KMS-11 (cell line): ENCODE measurements at regions not wholly inside any gene's neighbourhood (a gene's known extent, or its start where the extent isn't known, plus 50 kb on each side); places are given as distances from the start of the nearest gene placed in this dataset.

Source experiments
- H2AFZ ChIP-seq: fragments of 200-600 bp; sonication (generic); 2 replicates; pipeline ENCODE4 v1.6.1; 2016; ENCODE audit warnings: antibody characterized with exemption, mixed run types, low read depth
- H3K27ac ChIP-seq: fragments of 200-600 bp; sonication (generic); 2 replicates; pipeline ENCODE4 v1.6.1; 2016; ENCODE audit warnings: mild to moderate bottlenecking, mixed run types
- H3K27me3 ChIP-seq: fragments of 200-600 bp; sonication (generic); 2 replicates; pipeline ENCODE4 v1.6.1; 2017; ENCODE audit warnings: mild to moderate bottlenecking, low read depth, mixed run types, moderate library complexity; ENCODE audit not compliant: insufficient read depth
- H3K36me3 ChIP-seq: fragments of 200-600 bp; sonication (generic); 2 replicates; pipeline ENCODE4 v1.6.1; 2017; ENCODE audit warnings: mild to moderate bottlenecking, mixed run types; ENCODE audit not compliant: insufficient read depth
- H3K4me1 ChIP-seq: fragments of 200-600 bp; sonication (generic); 2 replicates; pipeline ENCODE4 v1.6.1; 2016; ENCODE audit warnings: mild to moderate bottlenecking, low read depth, mixed run types; ENCODE audit not compliant: poor library complexity, severe bottlenecking
- H3K4me2 ChIP-seq: fragments of 200-600 bp; sonication (generic); 2 replicates; pipeline ENCODE4 v1.7.0; 2016; ENCODE audit warnings: mild to moderate bottlenecking, mixed run types
- H3K4me3 ChIP-seq: fragments of 200-600 bp; sonication (generic); IDR thresholded peaks from 2 replicates; pipeline ENCODE4 v1.6.1; 2017; ENCODE audit warnings: low read depth, low read length, mixed read lengths; ENCODE audit not compliant: insufficient read depth
- H3K79me2 ChIP-seq: fragments of 200-600 bp; sonication (generic); 2 replicates; pipeline ENCODE4 v1.6.1; 2016; ENCODE audit warnings: low read depth, mixed run types; ENCODE audit not compliant: insufficient read depth
- H3K9ac ChIP-seq: fragments of 200-600 bp; sonication (generic); 2 replicates; pipeline ENCODE4 v1.6.1; 2016; ENCODE audit warnings: mild to moderate bottlenecking, mixed run types
- H4K20me1 ChIP-seq: fragments of 200-600 bp; sonication (generic); 2 replicates; pipeline ENCODE4 v1.6.1; 2016; ENCODE audit warnings: mild to moderate bottlenecking, mixed run types; ENCODE audit not compliant: insufficient read depth
- TF ChIP-seq, protein P1 (sequence below): fragments of 200-600 bp; sonication (generic); conservative IDR thresholded peaks from 2 replicates; pipeline ENCODE4 v1.6.1; 2017; ENCODE audit warnings: low read depth, mild to moderate bottlenecking, antibody characterized with exemption, low read length, moderate library complexity, mixed read lengths

GRCh38 chr2:18376936-18377335 is 183.5 kb downstream of the RDH14 start:
- Histone ChIP-seq H3K36me3 (no peaks in the 10 kb centered on the region), H3K4me2 (no peak overlapping the region), H4K20me1 (no peaks in the 10 kb centered on the region), H3K9ac (no peak overlapping the region), H3K27me3 (no peaks in the 10 kb centered on the region), H2AFZ (no peak overlapping the region), H3K4me1 (peaks cover 25% of the 10 kb centered on the region), H3K27ac (no peak overlapping the region), H3K79me2 (no peaks in the 10 kb centered on the region), H3K4me3 (no peak overlapping the region)
- TF ChIP-seq, protein P1, sequence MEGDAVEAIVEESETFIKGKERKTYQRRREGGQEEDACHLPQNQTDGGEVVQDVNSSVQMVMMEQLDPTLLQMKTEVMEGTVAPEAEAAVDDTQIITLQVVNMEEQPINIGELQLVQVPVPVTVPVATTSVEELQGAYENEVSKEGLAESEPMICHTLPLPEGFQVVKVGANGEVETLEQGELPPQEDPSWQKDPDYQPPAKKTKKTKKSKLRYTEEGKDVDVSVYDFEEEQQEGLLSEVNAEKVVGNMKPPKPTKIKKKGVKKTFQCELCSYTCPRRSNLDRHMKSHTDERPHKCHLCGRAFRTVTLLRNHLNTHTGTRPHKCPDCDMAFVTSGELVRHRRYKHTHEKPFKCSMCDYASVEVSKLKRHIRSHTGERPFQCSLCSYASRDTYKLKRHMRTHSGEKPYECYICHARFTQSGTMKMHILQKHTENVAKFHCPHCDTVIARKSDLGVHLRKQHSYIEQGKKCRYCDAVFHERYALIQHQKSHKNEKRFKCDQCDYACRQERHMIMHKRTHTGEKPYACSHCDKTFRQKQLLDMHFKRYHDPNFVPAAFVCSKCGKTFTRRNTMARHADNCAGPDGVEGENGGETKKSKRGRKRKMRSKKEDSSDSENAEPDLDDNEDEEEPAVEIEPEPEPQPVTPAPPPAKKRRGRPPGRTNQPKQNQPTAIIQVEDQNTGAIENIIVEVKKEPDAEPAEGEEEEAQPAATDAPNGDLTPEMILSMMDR, result no peak

GRCh38 chr2:18373664-18374063 is 186.8 kb downstream of the RDH14 start:
- Histone ChIP-seq H3K9ac (no peak overlapping the region), H3K4me1 (peaks cover 56% of the 10 kb centered on the region), H3K4me2 (peak overlapping the region; percentile 49), H4K20me1 (no peaks in the 10 kb centered on the region), H3K27me3 (no peaks in the 10 kb centered on the region), H2AFZ (no peak overlapping the region), H3K36me3 (no peaks in the 10 kb centered on the region), H3K79me2 (no peaks in the 10 kb centered on the region), H3K4me3 (no peak overlapping the region), H3K27ac (peak overlapping the region; percentile 42; the same call in 1 of the 2 replicates)
- TF ChIP-seq, protein P1, result no peak

DNA sequence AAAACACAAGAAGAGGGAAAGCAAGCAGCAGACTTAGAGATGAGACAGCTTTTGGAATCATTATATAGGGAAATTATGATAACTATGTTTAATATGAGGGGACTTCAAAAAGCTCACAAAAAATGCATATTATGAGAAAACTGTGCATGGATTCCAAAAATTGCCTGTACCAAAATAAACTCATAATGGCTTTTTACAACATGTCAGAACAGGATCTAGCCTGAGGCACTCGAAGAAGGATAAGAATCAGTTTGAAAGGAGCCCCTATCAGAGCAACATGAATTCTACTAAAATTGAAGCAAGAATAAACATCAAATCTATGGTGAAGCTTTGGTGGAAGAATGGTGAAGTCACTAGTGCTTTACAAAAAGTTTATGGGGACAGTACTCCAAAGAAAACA is 187.4 kb downstream of the RDH14 start:
- TF ChIP-seq, protein P1, result no peak

GRCh38 chr2:18372641-18373040 is 187.8 kb downstream of the RDH14 start:
- Histone ChIP-seq H3K4me2 (peak overlapping the region; percentile 49), H3K4me3 (no peak overlapping the region)

More for the DNA sequence above, 187.4 kb downstream of the RDH14 start:
- Histone ChIP-seq H4K20me1 (no peaks in the 10 kb centered on the region), H3K27me3 (no peaks in the 10 kb centered on the region), H3K4me3 (no peak overlapping the region), H3K4me2 (peak overlapping the region; percentile 49), H2AFZ (no peak overlapping the region), H3K79me2 (no peaks in the 10 kb centered on the region), H3K27ac (peak overlapping the region; percentile 42; the same call in 1 of the 2 replicates), H3K4me1 (peaks cover 61% of the 10 kb centered on the region), H3K36me3 (no peaks in the 10 kb centered on the region), H3K9ac (no peak overlapping the region)

More at GRCh38 chr2:18372641-18373040, 187.8 kb downstream of the RDH14 start:
- no peaks in the 10 kb centered on the region for H3K27me3 ChIP-seq
- H3K9ac ChIP-seq, result no peak overlapping the region
- TF ChIP-seq, protein P1, result no peak
- peaks cover 61% of the 10 kb centered on the region for H3K4me1 ChIP-seq
- no peaks in the 10 kb centered on the region for H3K36me3 ChIP-seq
- no peaks in the 10 kb centered on the region for H3K79me2 ChIP-seq
- no peaks in the 10 kb centered on the region for H4K20me1 ChIP-seq
- peak overlapping the region; percentile 3; the same call in 1 of the 2 replicates for H3K27ac ChIP-seq
- no peak overlapping the region for H2AFZ ChIP-seq
